Activated CD4-positive, alpha-beta T cell treated with anti-CD3 and anti-CD28 coated beads, Interleukin-10, Interleukin-2, amounts not matched to agents 100 ng/mL and 50 ng/mL, durations not matched to agents 16 hours and 8 hours (primary cell): ENCODE measurements at regions not wholly inside any gene's neighbourhood (a gene's known extent, or its start where the extent isn't known, plus 50 kb on each side); places are given as distances from the start of the nearest gene placed in this dataset.
A peak's percentile ranks its signal among the peaks of the same experiment; 100 is the strongest.

Experiments used
- DNase-seq: peaks from one replicate; pipeline ENCODE4 v3.0.0-alpha.2; 2020

- no peak for DNase-seq
These were observed 231.3 kb upstream of the TYRP1 start for GRCh38 chr9:12461763-12462460.

GRCh38 chr9:12462861-12463260 is 230.3 kb upstream of the TYRP1 start:
- no peak for DNase-seq

- no peak for DNase-seq
These were observed 229.5 kb upstream of the TYRP1 start for GRCh38 chr9:12463641-12464040.

GRCh38 chr9:12464400-12464799 is 228.8 kb upstream of the TYRP1 start:
- DNase-seq: no peak

- peak; percentile 17 for DNase-seq
These were observed 228.2 kb upstream of the TYRP1 start for GRCh38 chr9:12464910-12465512.

GRCh38 chr9:12469084-12469483 is 224.1 kb upstream of the TYRP1 start:
- DNase-seq: no peak

- no peak for DNase-seq
These were observed 198.8 kb upstream of the TYRP1 start for GRCh38 chr9:12494411-12494810.

- DNase-seq: no peak
These were observed 195.4 kb upstream of the TYRP1 start for GRCh38 chr9:12497790-12498189.

- no peak for DNase-seq
These were observed 190.7 kb upstream of the TYRP1 start for GRCh38 chr9:12502520-12502919.

- DNase-seq: no peak
These were observed 189.5 kb upstream of the TYRP1 start for GRCh38 chr9:12503606-12504122.

GRCh38 chr9:12510551-12510950 is 182.6 kb upstream of the TYRP1 start:
- DNase-seq: no peak

GRCh38 chr9:12511726-12512125 is 181.5 kb upstream of the TYRP1 start:
- no peak for DNase-seq

GRCh38 chr9:12516031-12516430 is 177.2 kb upstream of the TYRP1 start:
- DNase-seq: no peak

GRCh38 chr9:12516573-12516972 is 176.6 kb upstream of the TYRP1 start:
- DNase-seq: no peak

- DNase-seq: no peak
These were observed 154.2 kb upstream of the TYRP1 start for GRCh38 chr9:12538842-12539579.

- no peak for DNase-seq
These were observed 153.6 kb upstream of the TYRP1 start for GRCh38 chr9:12539580-12539975.

GRCh38 chr9:12544700-12545099 is 148.5 kb upstream of the TYRP1 start:
- no peak for DNase-seq

GRCh38 chr9:12554636-12555035 is 138.5 kb upstream of the TYRP1 start:
- no peak for DNase-seq

- DNase-seq: no peak
These were observed 126.6 kb upstream of the TYRP1 start for GRCh38 chr9:12566404-12567090.

- DNase-seq: no peak
These were observed 108.3 kb upstream of the TYRP1 start for GRCh38 chr9:12584656-12585522.

- no peak for DNase-seq
These were observed 97.8 kb upstream of the TYRP1 start for GRCh38 chr9:12595400-12595799.

GRCh38 chr9:12604164-12604821 is 88.9 kb upstream of the TYRP1 start:
- DNase-seq: no peak
